ENCODE measurements at regions not wholly inside any gene's neighbourhood (a gene's known extent, or its start where the extent isn't known, plus 50 kb on each side); places are given as distances from the start of the nearest gene placed in this dataset.

- DNase-seq (ENCODE audit: extremely low spot score): peak; percentile 92
- H3K4me1 ChIP-seq: peaks cover 0 to 31% (median 21%) of the 10 kb centered on the region in 4 donors
- TF ChIP-seq POLR2AphosphoS5 (IDR thresholded peaks at IDR 0.05) (peak; percentile 31 to 37), POLR2A (IDR thresholded peaks at IDR 0.05; ENCODE audit: low read depth) (no peak), CTCF (IDR thresholded peaks at IDR 0.05) (no peak)
- H3K27ac ChIP-seq (replicated peaks in 1 of 4): peak overlapping the region in 1 of 4 donors; percentile 78
- no peaks in the 10 kb centered on the region for H3K27me3 ChIP-seq
- WGBS: 47% methylated on average over 5 of the region's 5 CpGs
- no peaks in the 10 kb centered on the region for H3K36me3 ChIP-seq
- H3K4me3 ChIP-seq: no peak overlapping the region
- intact Hi-C loops (cut with DNase I): loop anchor here (2.0 kb wide), 1 partner anchor 519 kb away; no protein-coding TSS in a partner anchor
- H3K9me3 ChIP-seq: no peaks in the 10 kb centered on the region
Measured at GRCh38 chrX:13489454-13489853, 79.9 kb upstream of the EGFL6 start.

GRCh38 chrX:13487731-13488505 is 81.5 kb upstream of the EGFL6 start:
- no peaks in the 10 kb centered on the region for H3K36me3 ChIP-seq
- intact Hi-C loops (cut with DNase I): loop anchor here (2.0 kb wide), 2 partner anchors 511 to 517 kb away; no protein-coding TSS in a partner anchor
- H3K9me3 ChIP-seq: no peaks in the 10 kb centered on the region
- no peak for DNase-seq (ENCODE audit: extremely low spot score)
- H3K4me1 ChIP-seq: peaks cover 0 to 35% (median 23%) of the 10 kb centered on the region in 4 donors
- TF ChIP-seq EP300 (IDR thresholded peaks at IDR 0.05) (no peak), POLR2A (IDR thresholded peaks at IDR 0.05; ENCODE audit: low read depth) (no peak), CTCF (IDR thresholded peaks at IDR 0.05) (peak; percentile 54 to 73 (median 56)), POLR2AphosphoS5 (IDR thresholded peaks at IDR 0.05) (peak; percentile 18 to 40)
- WGBS: 16% methylated on average over 7 of the region's 7 CpGs
- H3K27me3 ChIP-seq: no peaks in the 10 kb centered on the region
- H3K4me3 ChIP-seq: no peak overlapping the region
- H3K27ac ChIP-seq (replicated peaks in 1 of 4): peak overlapping the region; percentile 65 to 83 (median 79)

- intact Hi-C loops (cut with DNase I): no loop called here
- H3K36me3 ChIP-seq: no peaks in the 10 kb centered on the region
- no peak for DNase-seq (ENCODE audit: extremely low spot score)
- H3K4me3 ChIP-seq: no peak overlapping the region
- TF ChIP-seq POLR2A (IDR thresholded peaks at IDR 0.05; ENCODE audit: low read depth) (no peak), CTCF (IDR thresholded peaks at IDR 0.05) (no peak), POLR2AphosphoS5 (IDR thresholded peaks at IDR 0.05) (no peak), EP300 (IDR thresholded peaks at IDR 0.05) (no peak)
- H3K9me3 ChIP-seq: no peaks in the 10 kb centered on the region
- H3K27ac ChIP-seq (replicated peaks in 1 of 4): no peak overlapping the region
- peaks cover 3 to 40% (median 25%) of the 10 kb centered on the region in 4 donors for H3K4me1 ChIP-seq
- H3K27me3 ChIP-seq: no peaks in the 10 kb centered on the region
- WGBS: 94% methylated on average over 2 of the region's 2 CpGs
Measured at GRCh38 chrX:13485167-13485566, 84.2 kb upstream of the EGFL6 start.

- 87% methylated on average over 3 of the region's 3 CpGs for WGBS
- H3K4me1 ChIP-seq: peaks cover 3 to 30% (median 22%) of the 10 kb centered on the region in 4 donors
- TF ChIP-seq CTCF (IDR thresholded peaks at IDR 0.05) (no peak), POLR2AphosphoS5 (IDR thresholded peaks at IDR 0.05) (no peak), POLR2A (IDR thresholded peaks at IDR 0.05; ENCODE audit: low read depth) (no peak), EP300 (IDR thresholded peaks at IDR 0.05) (no peak)
- H3K36me3 ChIP-seq: no peaks in the 10 kb centered on the region
- H3K27ac ChIP-seq (replicated peaks in 1 of 4): no peak overlapping the region
- no peaks in the 10 kb centered on the region for H3K9me3 ChIP-seq
- intact Hi-C loops (cut with DNase I): no loop called here
- no peak for DNase-seq (ENCODE audit: extremely low spot score)
- H3K4me3 ChIP-seq: no peak overlapping the region
- no peaks in the 10 kb centered on the region for H3K27me3 ChIP-seq
Measured at GRCh38 chrX:13483773-13484172, 85.6 kb upstream of the EGFL6 start.

Measured in esophagus muscularis mucosa (tissue), 4 donors.